ENCODE measurements at regions not wholly inside any gene's neighbourhood (a gene's known extent, or its start where the extent isn't known, plus 50 kb on each side); places are given as distances from the start of the nearest gene placed in this dataset.

GRCh38 chr20:51236421-51236820 lies 213.5 kb upstream of the KCNG1 start:
- H3K4me3 ChIP-seq (ENCODE audit: control insufficient read depth in 2 of 3, extremely low read depth in 1 of 3, insufficient read depth in 2 of 3, low read depth in 1 of 3, low read length in 3 of 3): no peak overlapping the region
- no peaks in the 10 kb centered on the region for H3K9me3 ChIP-seq (ENCODE audit: control insufficient read depth, low read depth, low read length)
- no peaks in the 10 kb centered on the region for H3K79me2 ChIP-seq (ENCODE audit: control insufficient read depth, insufficient read depth, low read length)
- no peak overlapping the region for H3K4me2 ChIP-seq (ENCODE audit: control insufficient read depth, extremely low read depth, insufficient read depth, low read depth, low read length)
- no peaks in the 10 kb centered on the region for H4K20me1 ChIP-seq (ENCODE audit: control insufficient read depth, extremely low read depth, insufficient read depth, low read length)
- DNase-seq (ENCODE audit: low read depth, low spot score): no peak
- FAIRE-seq: no peak
- no peaks in the 10 kb centered on the region for H3K36me3 ChIP-seq (ENCODE audit: control insufficient read depth in 2 of 2, extremely low read depth in 1 of 2, insufficient read depth in 2 of 2, low read length in 2 of 2)
- peaks cover 5% of the 10 kb centered on the region for H3K27me3 ChIP-seq (ENCODE audit: control insufficient read depth, extremely low read depth, insufficient read depth, low read length)
- H3K4me1 ChIP-seq (ENCODE audit: control insufficient read depth, extremely low read depth, insufficient read depth, low read length): no peaks in the 10 kb centered on the region
- dilution Hi-C loops (cut with MboI; ENCODE audit: extremely low pct_ligation_motif_present, low sequenced_read_pairs): no loop called here
- H3K27ac ChIP-seq (ENCODE audit: control insufficient read depth, insufficient read depth, low read length): no peak overlapping the region
- no peak overlapping the region for H2AFZ ChIP-seq (ENCODE audit: control insufficient read depth, low read length)
- no peak for TF ChIP-seq EZH2 (IDR thresholded peaks at IDR 0.05; ENCODE audit: low read length)
- TF ChIP-seq, protein P1, sequence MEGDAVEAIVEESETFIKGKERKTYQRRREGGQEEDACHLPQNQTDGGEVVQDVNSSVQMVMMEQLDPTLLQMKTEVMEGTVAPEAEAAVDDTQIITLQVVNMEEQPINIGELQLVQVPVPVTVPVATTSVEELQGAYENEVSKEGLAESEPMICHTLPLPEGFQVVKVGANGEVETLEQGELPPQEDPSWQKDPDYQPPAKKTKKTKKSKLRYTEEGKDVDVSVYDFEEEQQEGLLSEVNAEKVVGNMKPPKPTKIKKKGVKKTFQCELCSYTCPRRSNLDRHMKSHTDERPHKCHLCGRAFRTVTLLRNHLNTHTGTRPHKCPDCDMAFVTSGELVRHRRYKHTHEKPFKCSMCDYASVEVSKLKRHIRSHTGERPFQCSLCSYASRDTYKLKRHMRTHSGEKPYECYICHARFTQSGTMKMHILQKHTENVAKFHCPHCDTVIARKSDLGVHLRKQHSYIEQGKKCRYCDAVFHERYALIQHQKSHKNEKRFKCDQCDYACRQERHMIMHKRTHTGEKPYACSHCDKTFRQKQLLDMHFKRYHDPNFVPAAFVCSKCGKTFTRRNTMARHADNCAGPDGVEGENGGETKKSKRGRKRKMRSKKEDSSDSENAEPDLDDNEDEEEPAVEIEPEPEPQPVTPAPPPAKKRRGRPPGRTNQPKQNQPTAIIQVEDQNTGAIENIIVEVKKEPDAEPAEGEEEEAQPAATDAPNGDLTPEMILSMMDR (optimal IDR thresholded peaks at IDR 0.05 in 1 of 3, IDR thresholded peaks at IDR 0.05 in 1 of 3, conservative IDR thresholded peaks at IDR 0.05 in 1 of 3; ENCODE audit: extremely low read depth in 1 of 3, insufficient read depth in 2 of 3, low read length in 3 of 3): no peak
- no peak overlapping the region for H3K9ac ChIP-seq (ENCODE audit: control insufficient read depth, extremely low read depth, insufficient read depth, low read length)
- no peaks in the 10 kb centered on the region for H3K9me1 ChIP-seq (ENCODE audit: control insufficient read depth, extremely low read depth, insufficient read depth, low read length)

- no peak overlapping the region for H3K4me3 ChIP-seq (ENCODE audit: control insufficient read depth in 2 of 3, extremely low read depth in 1 of 3, insufficient read depth in 2 of 3, low read depth in 1 of 3, low read length in 3 of 3)
- no peaks in the 10 kb centered on the region for H4K20me1 ChIP-seq (ENCODE audit: control insufficient read depth, extremely low read depth, insufficient read depth, low read length)
- H3K9me1 ChIP-seq (ENCODE audit: control insufficient read depth, extremely low read depth, insufficient read depth, low read length): no peaks in the 10 kb centered on the region
- no peaks in the 10 kb centered on the region for H3K36me3 ChIP-seq (ENCODE audit: control insufficient read depth in 2 of 2, extremely low read depth in 1 of 2, insufficient read depth in 2 of 2, low read length in 2 of 2)
- H3K9me3 ChIP-seq (ENCODE audit: control insufficient read depth, low read depth, low read length): no peaks in the 10 kb centered on the region
- peaks cover 6% of the 10 kb centered on the region for H3K4me1 ChIP-seq (ENCODE audit: control insufficient read depth, extremely low read depth, insufficient read depth, low read length)
- no peak overlapping the region for H3K9ac ChIP-seq (ENCODE audit: control insufficient read depth, extremely low read depth, insufficient read depth, low read length)
- DNase-seq (ENCODE audit: low read depth, low spot score) (no peak), FAIRE-seq (peak; percentile 71)
- peaks cover 11% of the 10 kb centered on the region for H3K27me3 ChIP-seq (ENCODE audit: control insufficient read depth, extremely low read depth, insufficient read depth, low read length)
- H3K4me2 ChIP-seq (ENCODE audit: control insufficient read depth, extremely low read depth, insufficient read depth, low read depth, low read length): no peak overlapping the region
- no peak overlapping the region for H2AFZ ChIP-seq (ENCODE audit: control insufficient read depth, low read length)
- H3K79me2 ChIP-seq (ENCODE audit: control insufficient read depth, insufficient read depth, low read length): no peaks in the 10 kb centered on the region
- no peak for TF ChIP-seq EZH2 (IDR thresholded peaks at IDR 0.05; ENCODE audit: low read length)
- dilution Hi-C loops (cut with MboI; ENCODE audit: extremely low pct_ligation_motif_present, low sequenced_read_pairs): no loop called here
- no peak overlapping the region for H3K27ac ChIP-seq (ENCODE audit: control insufficient read depth, insufficient read depth, low read length)
These were observed 210.4 kb upstream of the KCNG1 start for GRCh38 chr20:51233345-51233744.

DNA sequence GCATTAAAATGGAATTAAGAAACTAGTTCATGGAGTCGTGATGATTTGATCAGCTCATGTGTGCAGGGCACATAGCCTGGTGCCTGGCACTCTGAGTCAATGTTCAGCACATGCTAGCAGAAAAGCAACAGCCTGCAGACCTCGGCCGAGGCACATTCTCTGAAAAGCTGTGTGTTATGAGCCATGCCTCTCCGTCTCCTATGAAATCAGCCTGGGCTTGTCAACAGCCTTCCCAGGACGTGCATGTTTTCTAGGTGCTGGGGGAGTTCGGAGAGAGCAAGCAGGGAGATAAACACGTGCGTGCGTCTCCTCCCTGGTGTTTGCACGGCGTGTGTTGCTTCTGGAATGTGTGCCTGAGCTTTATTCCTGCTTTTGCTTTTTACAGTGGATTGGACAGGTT lies 207.8 kb upstream of the KCNG1 start:
- TF ChIP-seq EZH2 (IDR thresholded peaks at IDR 0.05; ENCODE audit: low read length): no peak
- TF ChIP-seq, protein P1 (optimal IDR thresholded peaks at IDR 0.05 in 1 of 3, IDR thresholded peaks at IDR 0.05 in 1 of 3, conservative IDR thresholded peaks at IDR 0.05 in 1 of 3; ENCODE audit: extremely low read depth in 1 of 3, insufficient read depth in 2 of 3, low read length in 3 of 3): no peak
- Histone ChIP-seq H3K27me3 (ENCODE audit: control insufficient read depth, extremely low read depth, insufficient read depth, low read length) (peaks cover 11% of the 10 kb centered on the region), H4K20me1 (ENCODE audit: control insufficient read depth, extremely low read depth, insufficient read depth, low read length) (no peaks in the 10 kb centered on the region), H3K4me1 (ENCODE audit: control insufficient read depth, extremely low read depth, insufficient read depth, low read length) (peaks cover 6% of the 10 kb centered on the region), H3K9me3 (ENCODE audit: control insufficient read depth, low read depth, low read length) (no peaks in the 10 kb centered on the region), H3K79me2 (ENCODE audit: control insufficient read depth, insufficient read depth, low read length) (no peaks in the 10 kb centered on the region), H3K4me3 (ENCODE audit: control insufficient read depth in 2 of 3, extremely low read depth in 1 of 3, insufficient read depth in 2 of 3, low read depth in 1 of 3, low read length in 3 of 3) (no peak overlapping the region), H3K9me1 (ENCODE audit: control insufficient read depth, extremely low read depth, insufficient read depth, low read length) (no peaks in the 10 kb centered on the region), H3K27ac (ENCODE audit: control insufficient read depth, insufficient read depth, low read length) (no peak overlapping the region), H2AFZ (ENCODE audit: control insufficient read depth, low read length) (peak overlapping the region; percentile 81), H3K4me2 (ENCODE audit: control insufficient read depth, extremely low read depth, insufficient read depth, low read depth, low read length) (peak overlapping the region; percentile 56), H3K9ac (ENCODE audit: control insufficient read depth, extremely low read depth, insufficient read depth, low read length) (no peak overlapping the region), H3K36me3 (ENCODE audit: control insufficient read depth in 2 of 2, extremely low read depth in 1 of 2, insufficient read depth in 2 of 2, low read length in 2 of 2) (no peaks in the 10 kb centered on the region)
- DNase-seq (ENCODE audit: low read depth, low spot score) (no peak), FAIRE-seq (peak; percentile 43)
- dilution Hi-C loops (cut with MboI; ENCODE audit: extremely low pct_ligation_motif_present, low sequenced_read_pairs): no loop called here
